Tibial nerve (tissue), 4 donors: ENCODE measurements at regions not wholly inside any gene's neighbourhood (a gene's known extent, or its start where the extent isn't known, plus 50 kb on each side); places are given as distances from the start of the nearest gene placed in this dataset.

Source experiments
- EP300 ChIP-seq, 2 donors: sonication (generic); formaldehyde crosslinking; IDR thresholded peaks; one replicate each; pipeline ENCODE4 v1.6.1; 2017; ENCODE audit warnings: antibody characterized with exemption in 2 of 2, mild to moderate bottlenecking in 1 of 2
- POLR2A ChIP-seq, 2 donors: fragments of 450-650 bp; IDR thresholded peaks; one replicate each; pipeline ENCODE4 v1.6.1; 2017; ENCODE audit warnings: antibody characterized with exemption in 2 of 2, mild to moderate bottlenecking in 2 of 2, moderate library complexity in 2 of 2
- TF ChIP-seq, protein P1 (sequence below), 5 experiments: fragments of 200-600 bp in 3 of 5; fragments of 450-650 bp in 2 of 5; sonication (generic) in 3 of 5; IDR thresholded peaks; one replicate each; pipeline ENCODE4 v1.5.1; 2016 to 2019; ENCODE audit warnings: antibody characterized with exemption in 5 of 5, mild to moderate bottlenecking in 3 of 5, moderate library complexity in 2 of 5

DNA sequence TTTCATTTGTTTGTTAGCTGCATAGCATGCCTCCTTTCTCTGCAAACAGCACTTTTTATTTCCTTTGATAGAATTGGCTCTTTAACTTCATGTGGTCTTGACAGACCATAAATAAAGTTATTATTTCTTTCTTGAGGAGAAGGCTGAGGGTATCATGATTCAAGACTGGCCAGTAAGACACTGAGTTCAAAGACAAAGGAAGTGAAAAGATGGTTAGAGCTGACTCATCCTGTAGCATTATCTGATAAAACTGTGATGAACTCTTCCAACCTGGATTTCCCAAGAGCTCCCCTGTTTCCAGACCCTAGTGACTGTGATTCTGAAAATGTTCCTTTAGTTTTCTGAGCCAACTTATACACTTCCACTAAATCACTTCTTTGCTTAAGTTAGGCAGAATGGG lies 179.3 kb upstream of the FAT3 start:
- TF ChIP-seq, protein P1, sequence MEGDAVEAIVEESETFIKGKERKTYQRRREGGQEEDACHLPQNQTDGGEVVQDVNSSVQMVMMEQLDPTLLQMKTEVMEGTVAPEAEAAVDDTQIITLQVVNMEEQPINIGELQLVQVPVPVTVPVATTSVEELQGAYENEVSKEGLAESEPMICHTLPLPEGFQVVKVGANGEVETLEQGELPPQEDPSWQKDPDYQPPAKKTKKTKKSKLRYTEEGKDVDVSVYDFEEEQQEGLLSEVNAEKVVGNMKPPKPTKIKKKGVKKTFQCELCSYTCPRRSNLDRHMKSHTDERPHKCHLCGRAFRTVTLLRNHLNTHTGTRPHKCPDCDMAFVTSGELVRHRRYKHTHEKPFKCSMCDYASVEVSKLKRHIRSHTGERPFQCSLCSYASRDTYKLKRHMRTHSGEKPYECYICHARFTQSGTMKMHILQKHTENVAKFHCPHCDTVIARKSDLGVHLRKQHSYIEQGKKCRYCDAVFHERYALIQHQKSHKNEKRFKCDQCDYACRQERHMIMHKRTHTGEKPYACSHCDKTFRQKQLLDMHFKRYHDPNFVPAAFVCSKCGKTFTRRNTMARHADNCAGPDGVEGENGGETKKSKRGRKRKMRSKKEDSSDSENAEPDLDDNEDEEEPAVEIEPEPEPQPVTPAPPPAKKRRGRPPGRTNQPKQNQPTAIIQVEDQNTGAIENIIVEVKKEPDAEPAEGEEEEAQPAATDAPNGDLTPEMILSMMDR (IDR thresholded peaks at IDR 0.05), result no peak
- TF ChIP-seq EP300 (IDR thresholded peaks at IDR 0.05) (no peak), POLR2A (IDR thresholded peaks at IDR 0.05) (no peak)
